ENCODE measurements at regions not wholly inside any gene's neighbourhood (a gene's known extent, or its start where the extent isn't known, plus 50 kb on each side); places are given as distances from the start of the nearest gene placed in this dataset.

GRCh38 chr5:158644301-158644700, 455.4 kb downstream of the EBF1 start:
- no peak for DNase-seq

DNA sequence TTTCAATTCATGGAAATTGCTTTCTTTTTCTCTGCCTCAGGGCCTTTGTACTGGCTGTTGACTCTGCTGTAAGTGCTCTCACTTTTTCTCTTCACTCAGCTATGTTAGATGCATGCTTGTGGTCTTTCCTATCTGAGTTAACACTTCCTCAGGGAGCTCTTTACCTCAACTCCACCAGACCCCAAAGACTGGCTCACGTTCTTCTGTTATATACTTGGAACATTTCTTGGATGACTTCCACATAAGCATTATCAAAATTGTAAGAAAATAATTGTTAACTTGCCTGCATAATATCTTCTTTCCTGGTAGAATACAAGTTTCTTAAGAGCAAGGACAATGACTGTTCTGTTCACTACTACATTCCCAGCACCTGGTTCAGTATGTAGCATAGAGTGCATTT, 455.9 kb downstream of the EBF1 start:
- no peak for DNase-seq

- DNase-seq: no peak
Observed at GRCh38 chr5:158642879-158643278, 456.8 kb downstream of the EBF1 start.

DNA sequence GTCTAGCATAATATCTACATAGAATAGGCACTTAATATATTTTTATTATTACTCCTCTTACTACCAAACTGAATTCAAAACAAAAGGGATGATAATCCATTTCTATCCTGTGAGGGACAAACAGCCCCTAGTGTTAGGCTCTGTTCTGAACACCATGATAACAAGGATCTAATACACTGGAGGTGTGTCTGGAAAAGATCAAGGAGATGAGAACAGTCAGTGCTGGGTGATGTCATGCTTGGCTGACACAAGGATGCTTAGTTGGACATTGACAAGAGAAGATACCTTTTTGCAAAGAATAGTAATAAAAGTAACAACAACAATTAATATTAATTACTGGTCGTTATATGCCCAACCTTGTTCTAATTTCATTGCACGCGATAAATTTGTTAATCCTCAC, 458.7 kb downstream of the EBF1 start:
- no peak for DNase-seq

DNA sequence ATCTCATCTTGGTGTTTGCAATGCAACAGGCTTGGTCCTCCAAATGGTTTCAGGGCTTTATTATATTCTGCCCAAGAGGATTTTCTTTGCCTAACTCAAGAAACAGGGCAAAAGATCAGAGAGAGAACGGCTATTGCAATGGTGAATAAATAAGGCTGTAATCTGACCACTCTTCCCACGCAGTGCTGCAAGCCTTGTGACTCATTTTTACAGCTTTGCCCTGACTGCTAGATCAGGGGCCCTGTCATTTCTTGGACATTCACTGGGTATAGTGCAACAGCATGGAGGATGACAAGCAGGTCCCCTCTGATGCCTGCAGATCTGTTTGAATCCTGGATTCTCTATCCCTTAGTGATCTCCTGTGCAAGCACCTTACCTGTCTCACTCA, 459.1 kb downstream of the EBF1 start:
- DNase-seq: no peak

- DNase-seq: no peak
Observed at GRCh38 chr5:158639881-158640592, 459.7 kb downstream of the EBF1 start.

- DNase-seq: no peak
Observed at GRCh38 chr5:158638396-158638795, 461.3 kb downstream of the EBF1 start.

- no peak for DNase-seq
Observed at GRCh38 chr5:158637039-158637438, 462.7 kb downstream of the EBF1 start.

DNA sequence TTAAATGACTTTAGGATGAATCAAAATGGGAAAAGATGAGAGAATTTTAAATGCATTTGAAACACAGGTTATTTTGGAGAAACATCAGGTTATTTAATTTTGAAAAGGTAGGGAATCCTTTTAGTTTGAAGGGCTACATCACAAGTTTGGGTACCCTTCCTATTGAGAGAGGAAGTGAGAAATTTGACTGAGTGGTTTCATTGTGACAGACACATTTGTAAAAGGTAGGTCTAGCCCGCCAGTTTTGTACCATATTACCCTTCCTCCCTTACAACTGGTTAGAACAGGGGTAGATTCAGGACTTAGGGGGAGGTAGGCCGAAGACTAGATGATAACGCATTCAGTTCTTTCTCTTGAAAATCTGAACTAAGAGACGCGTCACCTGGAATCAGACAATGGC, 464.2 kb downstream of the EBF1 start:
- no peak for DNase-seq

DNA sequence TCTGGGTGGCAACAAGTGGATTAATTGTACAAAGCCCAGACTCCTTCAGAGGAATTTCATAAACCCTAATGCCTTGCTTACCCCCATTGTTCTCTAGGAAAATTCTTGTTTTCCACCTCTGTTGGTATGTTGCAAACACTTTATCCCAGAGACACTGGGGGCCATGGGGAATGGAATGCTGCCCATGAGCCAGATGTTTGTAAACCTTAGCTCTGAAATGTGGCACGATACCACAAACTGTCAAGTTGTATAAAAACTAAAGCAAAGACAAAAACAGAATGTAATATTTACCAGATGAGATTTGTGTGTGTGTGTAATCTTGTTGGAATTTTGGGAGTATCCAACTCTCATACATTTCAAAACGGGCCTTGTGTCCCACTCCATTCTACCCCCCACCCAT, 465.0 kb downstream of the EBF1 start:
- DNase-seq: no peak

- DNase-seq: no peak
Observed at GRCh38 chr5:158629591-158630312, 470.0 kb downstream of the EBF1 start.

DNA sequence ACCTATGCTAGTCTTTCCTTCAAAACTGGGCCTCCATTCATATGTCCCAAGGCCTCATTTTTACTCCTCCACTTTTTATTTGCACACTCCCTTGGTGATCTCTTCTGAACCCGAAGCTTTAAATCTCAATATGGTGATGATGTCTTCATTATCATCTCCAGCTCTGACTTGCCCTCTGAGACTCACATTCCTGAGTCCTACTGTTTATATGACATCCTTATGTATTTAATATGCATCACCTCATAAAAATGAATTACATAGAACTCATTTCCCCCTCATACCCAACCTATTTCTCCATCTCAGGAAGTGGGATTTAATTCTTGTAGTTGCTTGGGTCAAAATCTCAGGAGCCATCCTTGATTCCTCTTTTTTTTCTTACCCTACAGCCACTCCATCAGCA, 473.0 kb downstream of the EBF1 start:
- DNase-seq: no peak

DNA sequence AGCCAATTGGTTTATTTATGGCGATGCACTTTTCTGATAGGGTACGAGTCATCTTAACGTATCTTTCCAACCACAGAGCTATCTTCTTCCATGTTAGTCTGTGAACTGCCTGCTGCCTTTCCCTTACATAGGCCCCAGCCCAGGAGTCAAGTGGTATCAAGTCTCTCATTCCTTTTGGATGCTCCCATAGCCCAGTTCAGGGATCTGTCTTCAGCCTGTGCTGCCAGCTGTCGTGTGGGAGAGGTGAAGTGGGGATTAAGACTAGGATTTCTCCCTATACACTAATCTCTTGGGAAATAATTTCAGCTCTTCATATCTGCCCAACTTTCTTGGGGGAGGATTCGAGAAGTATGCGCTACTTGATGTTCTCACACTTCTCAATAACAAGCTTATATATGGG, 475.7 kb downstream of the EBF1 start:
- no peak for DNase-seq

GRCh38 chr5:158621391-158621790, 478.3 kb downstream of the EBF1 start:
- DNase-seq: no peak

- DNase-seq: no peak
Observed at GRCh38 chr5:158619083-158619788, 480.5 kb downstream of the EBF1 start.

- DNase-seq: no peak
Observed at GRCh38 chr5:158618256-158618655, 481.5 kb downstream of the EBF1 start.

- DNase-seq: no peak
Observed at GRCh38 chr5:158616707-158617106, 483.0 kb downstream of the EBF1 start.

GRCh38 chr5:158614951-158615350, 484.8 kb downstream of the EBF1 start:
- DNase-seq: no peak

GRCh38 chr5:158611581-158611980, 488.1 kb downstream of the EBF1 start:
- DNase-seq: no peak

GRCh38 chr5:158610051-158610415, 489.7 kb downstream of the EBF1 start:
- no peak for DNase-seq

GRCh38 chr5:158609333-158610050, 490.2 kb downstream of the EBF1 start:
- no peak for DNase-seq

DNA sequence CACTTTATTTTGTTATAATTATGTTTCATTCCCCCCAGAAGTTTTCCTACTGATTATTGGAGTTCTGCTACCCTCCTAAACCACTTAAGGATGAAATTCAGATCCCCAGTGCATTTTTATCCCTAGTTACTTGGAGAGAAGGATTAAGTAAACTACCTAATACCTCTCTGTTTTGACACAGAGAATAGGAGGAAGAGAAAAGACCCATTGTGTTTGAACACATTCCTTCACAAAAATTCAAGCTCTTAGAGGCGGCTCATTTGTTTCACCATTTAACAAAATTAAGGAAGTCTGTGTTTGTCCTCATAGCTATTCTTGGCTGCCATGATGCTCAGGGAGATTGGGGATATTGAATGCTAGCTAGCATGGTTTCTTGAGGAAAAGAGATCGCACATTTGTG, 492.6 kb downstream of the EBF1 start:
- no peak for DNase-seq

DNA sequence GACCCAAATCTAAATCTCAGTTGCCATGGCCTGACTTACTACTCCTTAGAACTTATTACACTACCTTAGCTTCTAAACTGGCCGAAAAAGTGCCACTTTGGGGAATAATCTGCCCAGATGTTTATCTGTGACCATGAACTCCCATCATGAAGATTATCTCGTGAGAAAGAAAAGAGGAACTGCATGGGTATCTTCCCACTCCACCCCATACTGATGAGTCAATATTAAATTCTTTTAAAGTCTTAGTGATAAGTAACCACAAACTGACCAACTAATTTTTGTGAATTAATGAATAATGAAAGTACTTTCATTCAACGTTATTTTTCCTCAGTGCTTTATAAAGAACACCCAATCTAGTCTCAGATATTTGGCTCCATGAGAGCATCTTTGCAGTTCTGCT, 493.5 kb downstream of the EBF1 start:
- peak; percentile 6 for DNase-seq

DNA sequence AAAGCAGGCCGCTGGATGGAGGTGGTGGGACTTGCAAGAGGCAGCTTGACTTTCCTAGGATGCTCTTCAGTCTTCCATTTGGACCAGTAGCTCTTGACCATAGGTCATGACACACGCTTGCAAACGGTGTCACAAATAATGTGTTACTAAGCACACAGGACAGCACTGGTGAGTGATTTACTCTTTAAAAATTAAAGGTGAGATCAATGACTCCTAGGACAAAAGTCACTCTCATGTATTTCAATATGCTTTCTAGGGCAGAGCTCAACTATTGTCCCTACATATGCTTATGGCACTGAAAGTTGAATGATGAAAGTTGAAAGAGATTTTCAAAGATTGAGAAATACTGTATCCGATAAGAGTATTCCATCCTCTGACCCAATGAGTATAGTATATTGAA, 496.7 kb downstream of the EBF1 start:
- no peak for DNase-seq

All from hematopoietic multipotent progenitor cell treated with erythropoietin and hydrocortisone succinate and interleukin-3 and kit ligand, for 8 days (in vitro differentiated cells).